Liver (tissue), 8 donors: ENCODE measurements at regions not wholly inside any gene's neighbourhood (a gene's known extent, or its start where the extent isn't known, plus 50 kb on each side); places are given as distances from the start of the nearest gene placed in this dataset.

Experiments used
- DNase-seq: peaks from one replicate; pipeline ENCODE4 v3.0.0-alpha.2; 2017; ENCODE audit warnings: low spot score
- H3K27ac ChIP-seq, 2 donors: one replicate each; pipeline ENCODE4 v1.7.0; 2013; ENCODE audit warnings: inconsistent platforms in 2 of 2, low read length in 2 of 2, control low read depth in 1 of 2, low read depth in 1 of 2, mild to moderate bottlenecking in 1 of 2
- H3K27me3 ChIP-seq, 4 donors: one replicate each; pipeline versions ENCODE4 v1.6.1 to v1.7.0; 2013; ENCODE audit warnings: low read length in 3 of 4, inconsistent platforms in 1 of 4, mild to moderate bottlenecking in 1 of 4, moderate library complexity in 1 of 4; ENCODE audit not compliant: control insufficient read depth in 4 of 4, insufficient read depth in 4 of 4
- H3K36me3 ChIP-seq, 4 donors: one replicate each; pipeline versions ENCODE4 v1.6.1 to v1.7.0; 2013; ENCODE audit warnings: low read length in 3 of 4, mild to moderate bottlenecking in 3 of 4, low read depth in 1 of 4, moderate library complexity in 1 of 4; ENCODE audit not compliant: control insufficient read depth in 4 of 4, insufficient read depth in 3 of 4
- H3K4me1 ChIP-seq, 4 donors: one replicate each; pipeline versions ENCODE4 v1.6.1 to v1.7.0; 2013; ENCODE audit warnings: low read length in 3 of 4, mild to moderate bottlenecking in 3 of 4, moderate library complexity in 1 of 4; ENCODE audit not compliant: control insufficient read depth in 4 of 4, insufficient read depth in 4 of 4
- H3K4me3 ChIP-seq, 3 donors: one replicate each; pipeline versions ENCODE4 v1.6.1 to v1.7.0; 2013; ENCODE audit warnings: low read length in 3 of 3, control low read depth in 1 of 3, low read depth in 1 of 3, mild to moderate bottlenecking in 1 of 3
- H3K9ac ChIP-seq, 2 donors: one replicate each; pipeline ENCODE4 v1.7.0; 2013; ENCODE audit warnings: low read length in 2 of 2, mild to moderate bottlenecking in 2 of 2, moderate library complexity in 2 of 2, control low read depth in 1 of 2, low read depth in 1 of 2
- H3K9me3 ChIP-seq, 4 donors: one replicate each; pipeline versions ENCODE4 v1.6.1 to v1.7.0; 2013; ENCODE audit warnings: low read length in 3 of 4; ENCODE audit not compliant: control insufficient read depth in 4 of 4
- EGR1 ChIP-seq, 2 donors: IDR thresholded peaks; 2 replicates each; pipeline ENCODE4 v1.6.1; 2016 to 2018; ENCODE audit warnings: antibody characterized with exemption in 2 of 2, low read depth in 2 of 2
- FOXA1 ChIP-seq: IDR thresholded peaks from 2 replicates; pipeline ENCODE4 v1.6.1; 2016; ENCODE audit warnings: antibody characterized with exemption
- FOXA2 ChIP-seq: IDR thresholded peaks from 2 replicates; pipeline ENCODE4 v1.6.1; 2016; ENCODE audit warnings: antibody characterized with exemption
- GABPA ChIP-seq, 2 donors: IDR thresholded peaks in 1 of 2; conservative IDR thresholded peaks in 1 of 2; 2 replicates each; pipeline ENCODE4 v1.6.1; 2016; ENCODE audit warnings: antibody characterized with exemption in 2 of 2, mild to moderate bottlenecking in 1 of 2, moderate library complexity in 1 of 2
- HNF4A ChIP-seq, 2 donors: conservative IDR thresholded peaks; 2 replicates each; pipeline ENCODE4 v1.6.1; 2016; ENCODE audit warnings: antibody characterized with exemption in 2 of 2, mild to moderate bottlenecking in 2 of 2
- HNF4G ChIP-seq: IDR thresholded peaks from 2 replicates; pipeline ENCODE4 v1.6.1; 2016; ENCODE audit warnings: antibody characterized with exemption
- MAX ChIP-seq: IDR thresholded peaks from 2 replicates; pipeline ENCODE4 v1.6.1; 2016; ENCODE audit warnings: antibody characterized with exemption
- NR2F2 ChIP-seq: IDR thresholded peaks from 2 replicates; pipeline ENCODE4 v1.6.1; 2016; ENCODE audit warnings: antibody characterized with exemption
- RAD21 ChIP-seq, 2 donors: IDR thresholded peaks; 2 replicates each; pipeline ENCODE4 v1.6.1; 2016; ENCODE audit warnings: antibody characterized with exemption in 2 of 2, mild to moderate bottlenecking in 2 of 2
- RXRA ChIP-seq, 2 donors: IDR thresholded peaks; 2 replicates each; pipeline ENCODE4 v1.6.1; 2017 to 2018; ENCODE audit warnings: antibody characterized with exemption in 2 of 2, mild to moderate bottlenecking in 1 of 2
- SP1 ChIP-seq: IDR thresholded peaks from 2 replicates; pipeline ENCODE4 v1.6.1; 2018; ENCODE audit warnings: antibody characterized with exemption, mild to moderate bottlenecking
- TAF1 ChIP-seq: conservative IDR thresholded peaks from 2 replicates; pipeline ENCODE4 v1.6.1; 2016; ENCODE audit warnings: antibody characterized with exemption, mild to moderate bottlenecking
- YY1 ChIP-seq: IDR thresholded peaks from 2 replicates; pipeline ENCODE4 v1.6.1; 2016; ENCODE audit warnings: antibody characterized with exemption, mild to moderate bottlenecking
- ZBTB33 ChIP-seq: IDR thresholded peaks from 2 replicates; pipeline ENCODE4 v1.6.1; 2016; ENCODE audit warnings: antibody characterized with exemption
- WGBS: extraction: QIAGEN DNeasy Blood & Tissue Kit; methylation state at CpG from one replicate; pipeline ENCODE4 v1.1.7; 2013; 5-methylcytosine and 5-hydroxymethylcytosine counted together
- TF ChIP-seq, protein P1 (sequence below): IDR thresholded peaks from 2 replicates; pipeline ENCODE4 v1.6.1; 2016; ENCODE audit warnings: antibody characterized with exemption, mild to moderate bottlenecking
- TF ChIP-seq, protein P2 (sequence below): fragments of 150-350 bp; IDR thresholded peaks from 2 replicates; pipeline ENCODE4 v1.5.1; 2017; ENCODE audit warnings: improper control_type of control experiment, low read depth, low read length; ENCODE audit not compliant: missing input control
- TF ChIP-seq, protein P3 (sequence below): IDR thresholded peaks from 2 replicates; pipeline ENCODE4 v1.6.1; 2016; ENCODE audit warnings: antibody characterized with exemption
- donor health status: healthy.
- donor health status: healthy.
- donor health status: healthy.
- donor health status: healthy.
- donor health status: healthy.

DNA sequence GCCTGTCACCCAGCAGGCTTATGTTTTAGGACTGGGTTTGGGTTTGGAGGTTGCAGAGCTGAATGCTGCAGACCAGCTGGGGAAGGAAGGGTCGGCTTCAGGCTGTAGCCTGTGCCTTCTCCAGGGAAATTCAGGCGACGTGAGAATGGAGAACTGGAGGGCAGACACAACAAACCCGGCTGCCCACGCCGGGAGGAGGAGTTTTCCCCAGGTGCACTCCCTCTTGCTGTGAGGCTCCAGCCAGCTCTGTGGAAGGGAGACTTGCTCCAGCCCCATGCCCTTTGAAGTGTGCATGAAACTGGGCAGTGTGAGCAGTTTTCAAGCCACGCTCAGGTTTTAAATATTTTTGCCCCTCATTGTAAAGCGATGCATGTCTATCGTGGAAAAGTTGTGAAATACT is 279.1 kb downstream of the CCSER2 start:
- WGBS: 17% methylated on average over 9 of the region's 9 CpGs
- DNase-seq: no peak
- no peaks in the 10 kb centered on the region for H3K27me3 ChIP-seq
- H3K27ac ChIP-seq: peak overlapping the region in 1 of 2 donors; percentile 54
- H3K4me3 ChIP-seq: no peak overlapping the region
- peaks cover 0 to 23% (median 20%) of the 10 kb centered on the region in 4 donors for H3K4me1 ChIP-seq
- no peaks in the 10 kb centered on the region for H3K9me3 ChIP-seq
- no peak overlapping the region for H3K9ac ChIP-seq
- H3K36me3 ChIP-seq: no peaks in the 10 kb centered on the region
- no peak for TF ChIP-seq TAF1
- no peak for TF ChIP-seq ZBTB33
- TF ChIP-seq EGR1 (IDR thresholded peaks at IDR 0.05; ENCODE audit: low read depth in 2 of 2): no peak
- no peak for TF ChIP-seq SP1
- TF ChIP-seq, protein P1, sequence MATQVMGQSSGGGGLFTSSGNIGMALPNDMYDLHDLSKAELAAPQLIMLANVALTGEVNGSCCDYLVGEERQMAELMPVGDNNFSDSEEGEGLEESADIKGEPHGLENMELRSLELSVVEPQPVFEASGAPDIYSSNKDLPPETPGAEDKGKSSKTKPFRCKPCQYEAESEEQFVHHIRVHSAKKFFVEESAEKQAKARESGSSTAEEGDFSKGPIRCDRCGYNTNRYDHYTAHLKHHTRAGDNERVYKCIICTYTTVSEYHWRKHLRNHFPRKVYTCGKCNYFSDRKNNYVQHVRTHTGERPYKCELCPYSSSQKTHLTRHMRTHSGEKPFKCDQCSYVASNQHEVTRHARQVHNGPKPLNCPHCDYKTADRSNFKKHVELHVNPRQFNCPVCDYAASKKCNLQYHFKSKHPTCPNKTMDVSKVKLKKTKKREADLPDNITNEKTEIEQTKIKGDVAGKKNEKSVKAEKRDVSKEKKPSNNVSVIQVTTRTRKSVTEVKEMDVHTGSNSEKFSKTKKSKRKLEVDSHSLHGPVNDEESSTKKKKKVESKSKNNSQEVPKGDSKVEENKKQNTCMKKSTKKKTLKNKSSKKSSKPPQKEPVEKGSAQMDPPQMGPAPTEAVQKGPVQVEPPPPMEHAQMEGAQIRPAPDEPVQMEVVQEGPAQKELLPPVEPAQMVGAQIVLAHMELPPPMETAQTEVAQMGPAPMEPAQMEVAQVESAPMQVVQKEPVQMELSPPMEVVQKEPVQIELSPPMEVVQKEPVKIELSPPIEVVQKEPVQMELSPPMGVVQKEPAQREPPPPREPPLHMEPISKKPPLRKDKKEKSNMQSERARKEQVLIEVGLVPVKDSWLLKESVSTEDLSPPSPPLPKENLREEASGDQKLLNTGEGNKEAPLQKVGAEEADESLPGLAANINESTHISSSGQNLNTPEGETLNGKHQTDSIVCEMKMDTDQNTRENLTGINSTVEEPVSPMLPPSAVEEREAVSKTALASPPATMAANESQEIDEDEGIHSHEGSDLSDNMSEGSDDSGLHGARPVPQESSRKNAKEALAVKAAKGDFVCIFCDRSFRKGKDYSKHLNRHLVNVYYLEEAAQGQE: no peak
- no peak for TF ChIP-seq MAX
- TF ChIP-seq YY1: no peak
- no peak for TF ChIP-seq HNF4A (conservative IDR thresholded peaks at IDR 0.05)
- no peak for TF ChIP-seq HNF4G
- TF ChIP-seq, protein P2, sequence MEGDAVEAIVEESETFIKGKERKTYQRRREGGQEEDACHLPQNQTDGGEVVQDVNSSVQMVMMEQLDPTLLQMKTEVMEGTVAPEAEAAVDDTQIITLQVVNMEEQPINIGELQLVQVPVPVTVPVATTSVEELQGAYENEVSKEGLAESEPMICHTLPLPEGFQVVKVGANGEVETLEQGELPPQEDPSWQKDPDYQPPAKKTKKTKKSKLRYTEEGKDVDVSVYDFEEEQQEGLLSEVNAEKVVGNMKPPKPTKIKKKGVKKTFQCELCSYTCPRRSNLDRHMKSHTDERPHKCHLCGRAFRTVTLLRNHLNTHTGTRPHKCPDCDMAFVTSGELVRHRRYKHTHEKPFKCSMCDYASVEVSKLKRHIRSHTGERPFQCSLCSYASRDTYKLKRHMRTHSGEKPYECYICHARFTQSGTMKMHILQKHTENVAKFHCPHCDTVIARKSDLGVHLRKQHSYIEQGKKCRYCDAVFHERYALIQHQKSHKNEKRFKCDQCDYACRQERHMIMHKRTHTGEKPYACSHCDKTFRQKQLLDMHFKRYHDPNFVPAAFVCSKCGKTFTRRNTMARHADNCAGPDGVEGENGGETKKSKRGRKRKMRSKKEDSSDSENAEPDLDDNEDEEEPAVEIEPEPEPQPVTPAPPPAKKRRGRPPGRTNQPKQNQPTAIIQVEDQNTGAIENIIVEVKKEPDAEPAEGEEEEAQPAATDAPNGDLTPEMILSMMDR: no peak
- TF ChIP-seq, protein P3, sequence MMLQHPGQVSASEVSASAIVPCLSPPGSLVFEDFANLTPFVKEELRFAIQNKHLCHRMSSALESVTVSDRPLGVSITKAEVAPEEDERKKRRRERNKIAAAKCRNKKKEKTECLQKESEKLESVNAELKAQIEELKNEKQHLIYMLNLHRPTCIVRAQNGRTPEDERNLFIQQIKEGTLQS: no peak

GRCh38 chr10:84608126-84608525 is 279.7 kb downstream of the CCSER2 start:
- Histone ChIP-seq H3K4me1 (peaks cover 0 to 23% (median 21%) of the 10 kb centered on the region in 4 donors), H3K27me3 (no peaks in the 10 kb centered on the region), H3K9me3 (no peaks in the 10 kb centered on the region), H3K36me3 (no peaks in the 10 kb centered on the region), H3K27ac (no peak overlapping the region), H3K9ac (no peak overlapping the region), H3K4me3 (no peak overlapping the region)
- no peak for DNase-seq
- WGBS: 82% methylated on average over 4 of the region's 4 CpGs
- no peak for TF ChIP-seq YY1
- no peak for TF ChIP-seq ZBTB33
- TF ChIP-seq GABPA (IDR thresholded peaks at IDR 0.05 in 1 of 2, conservative IDR thresholded peaks at IDR 0.05 in 1 of 2): no peak
- no peak for TF ChIP-seq RAD21 (IDR thresholded peaks at IDR 0.05)
- no peak for TF ChIP-seq FOXA2
- TF ChIP-seq FOXA1: no peak
- no peak for TF ChIP-seq HNF4A (conservative IDR thresholded peaks at IDR 0.05)
- no peak for TF ChIP-seq RXRA (IDR thresholded peaks at IDR 0.05)
- TF ChIP-seq, protein P3: no peak
- no peak for TF ChIP-seq SP1
- no peak for TF ChIP-seq NR2F2
- TF ChIP-seq MAX: no peak
- TF ChIP-seq EGR1 (IDR thresholded peaks at IDR 0.05; ENCODE audit: low read depth in 2 of 2): no peak
- no peak for TF ChIP-seq HNF4G
- TF ChIP-seq, protein P1: no peak
